ENCODE measurements at regions not wholly inside any gene's neighbourhood (a gene's known extent, or its start where the extent isn't known, plus 50 kb on each side); places are given as distances from the start of the nearest gene placed in this dataset.
"Not testable (repeated sequence)": the region's sequence is repeated elsewhere in the genome, so short reads cannot be mapped to it uniquely, and the experiment has no call there.

DNA sequence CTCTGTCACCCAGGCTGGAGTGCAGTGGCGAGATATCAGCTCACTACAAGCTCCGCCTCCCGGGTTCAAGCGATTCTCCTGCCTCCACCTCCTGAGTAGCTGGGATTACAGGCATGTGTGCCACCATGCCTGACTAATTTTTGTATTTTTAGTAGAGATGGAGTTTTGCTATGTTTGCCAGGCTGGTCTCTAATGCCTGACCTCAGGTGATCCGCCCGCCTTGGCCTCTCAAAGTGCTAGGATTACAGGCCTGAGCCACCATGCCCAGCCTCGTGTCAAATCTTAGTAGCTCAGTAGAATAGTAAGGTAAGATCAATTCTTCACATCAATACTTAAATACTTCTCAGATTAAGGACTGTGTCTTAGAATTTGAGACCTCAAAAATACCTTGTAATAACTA is 112.5 kb upstream of the PNPLA4 start:
- TF ChIP-seq EZH2 (IDR thresholded peaks at IDR 0.05; ENCODE audit: borderline replicate concordance, low read depth, low read length, poor library complexity, severe bottlenecking); CTCF (conservative IDR thresholded peaks at IDR 0.05; ENCODE audit: low read depth, low read length): not testable (repeated sequence)
